GM12872 (cell line): ENCODE measurements at regions not wholly inside any gene's neighbourhood (a gene's known extent, or its start where the extent isn't known, plus 50 kb on each side); places are given as distances from the start of the nearest gene placed in this dataset.

Experiments
- CTCF ChIP-seq: IDR thresholded peaks from 3 replicates; pipeline ENCODE4 v1.5.1; 2011; ENCODE audit warnings: low read depth, mild to moderate bottlenecking, low read length, moderate library complexity; ENCODE audit not compliant: insufficient read depth

GRCh38 chr6:67544851-67545452 lies 1090.1 kb upstream of the ADGRB3 start:
- no peak for TF ChIP-seq CTCF

GRCh38 chr6:67541586-67541985 lies 1093.5 kb upstream of the ADGRB3 start:
- TF ChIP-seq CTCF = no peak

- TF ChIP-seq CTCF = no peak
Measured at GRCh38 chr6:67538032-67538431, 1097.0 kb upstream of the ADGRB3 start.

- TF ChIP-seq CTCF = no peak
Measured at GRCh38 chr6:67535946-67536345, 1099.1 kb upstream of the ADGRB3 start.

- TF ChIP-seq CTCF = no peak
Measured at GRCh38 chr6:67506352-67506751, 1128.7 kb upstream of the ADGRB3 start.

- no peak for TF ChIP-seq CTCF
Measured at GRCh38 chr6:67501755-67502154, 1133.3 kb upstream of the ADGRB3 start.

GRCh38 chr6:67497749-67498148 lies 1137.3 kb upstream of the ADGRB3 start:
- TF ChIP-seq CTCF = no peak
